Hypothalamus (tissue), 51 donors: ENCODE measurements at regions not wholly inside any gene's neighbourhood (a gene's known extent, or its start where the extent isn't known, plus 50 kb on each side); places are given as distances from the start of the nearest gene placed in this dataset.

Source experiments
- DNase-seq, 51 donors: peaks; one replicate each; lab custom pipeline; 2025; lab: John Stamatoyannopoulos, UW

DNA sequence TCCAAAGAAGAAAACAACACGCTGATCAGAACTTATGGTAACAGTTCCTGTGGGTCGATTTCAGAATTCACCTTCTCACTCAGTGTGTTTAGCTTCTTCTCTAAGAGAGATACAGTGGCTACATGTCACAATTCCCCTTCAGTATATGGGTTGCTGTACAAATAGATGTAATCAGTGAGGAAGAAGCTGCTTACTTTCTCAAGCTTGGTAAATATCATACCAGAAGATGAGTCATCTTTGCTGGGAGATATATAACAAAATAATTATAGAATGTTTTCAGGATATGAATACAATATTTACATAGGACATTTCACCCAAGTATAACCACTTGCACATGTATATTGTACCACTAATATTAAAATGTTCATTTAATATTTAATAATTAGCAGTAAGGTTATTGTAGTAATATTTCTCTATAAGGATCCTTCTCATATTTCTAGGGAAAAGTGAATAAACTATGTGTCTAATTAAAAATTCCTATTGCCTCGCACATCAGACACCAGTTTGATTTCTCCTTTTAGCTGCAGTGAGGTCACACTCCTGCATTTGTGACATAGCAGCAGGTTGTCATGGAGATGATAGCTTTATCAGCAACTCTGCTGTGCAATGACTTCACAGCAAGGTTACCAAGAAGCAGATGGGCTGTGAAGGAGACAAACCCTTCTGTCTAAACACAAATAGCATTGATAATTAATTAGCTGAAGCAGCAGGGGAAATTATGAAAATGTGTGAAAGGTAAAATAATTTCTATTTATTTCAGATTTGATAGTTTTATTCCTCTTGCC lies 211.4 kb downstream of the TUSC7 start:
- DNase-seq = no peak

DNA sequence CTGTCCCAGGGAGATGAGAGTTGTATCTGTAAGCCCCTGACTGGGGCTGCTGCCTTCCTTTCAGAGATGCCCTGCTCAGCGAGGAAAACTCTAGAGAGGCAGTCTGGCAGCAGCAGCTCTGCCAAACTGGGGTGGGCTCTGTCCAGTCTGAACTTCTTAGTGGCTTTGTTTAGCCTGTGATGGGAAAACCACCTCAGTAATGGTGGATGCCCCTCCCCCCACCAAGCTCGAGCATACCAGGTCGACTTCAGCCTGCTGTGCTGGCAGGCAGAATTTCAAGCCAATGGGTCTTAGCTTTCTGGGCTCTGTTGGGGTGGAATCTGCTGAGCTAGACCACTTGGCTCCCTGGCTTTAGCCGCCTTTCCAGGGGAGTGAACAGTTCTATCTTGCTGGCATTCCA lies 218.3 kb downstream of the TUSC7 start:
- DNase-seq = no peak

GRCh38 chr3:116929505-116930222 lies 220.1 kb downstream of the TUSC7 start:
- DNase-seq = no peak

DNA sequence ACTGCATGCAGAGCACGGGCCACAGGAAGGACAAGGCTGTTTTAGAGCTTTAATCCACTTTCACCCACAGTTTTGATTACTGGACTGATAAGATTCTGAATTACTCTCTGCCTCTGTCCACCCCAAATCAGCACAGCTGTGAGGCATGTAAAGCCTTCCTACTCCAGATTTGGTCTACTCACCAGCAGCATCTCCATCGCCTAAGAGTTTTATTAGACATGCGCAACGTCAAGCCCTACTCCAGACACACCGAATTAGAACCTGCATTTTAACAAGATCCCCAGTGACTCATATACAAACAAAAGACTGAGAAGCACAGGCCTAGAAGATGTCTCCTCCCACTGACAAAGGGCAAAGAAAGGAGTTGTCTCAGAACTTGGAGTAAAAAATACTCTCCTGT lies 221.2 kb downstream of the TUSC7 start:
- DNase-seq = no peak

DNA sequence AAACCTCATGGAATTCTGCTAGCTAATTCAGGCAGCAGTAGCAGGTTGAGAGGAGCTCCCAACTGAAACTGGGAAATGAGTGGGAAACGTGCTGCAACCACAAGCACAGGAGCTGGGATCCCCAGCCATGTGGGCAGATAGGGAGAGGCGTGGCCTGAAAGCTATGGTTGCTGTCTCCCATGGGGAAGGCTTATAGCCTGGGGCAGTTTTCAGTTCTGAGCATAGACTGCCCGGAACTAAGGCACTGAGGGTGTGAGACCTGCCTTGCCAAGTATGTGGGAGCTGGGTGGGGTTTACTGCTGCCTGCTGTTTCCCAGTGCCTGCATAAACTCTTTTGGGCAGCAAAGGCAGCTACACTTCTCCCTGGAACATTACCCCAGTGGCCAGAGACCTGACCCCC lies 229.5 kb downstream of the TUSC7 start:
- no peak for DNase-seq

DNA sequence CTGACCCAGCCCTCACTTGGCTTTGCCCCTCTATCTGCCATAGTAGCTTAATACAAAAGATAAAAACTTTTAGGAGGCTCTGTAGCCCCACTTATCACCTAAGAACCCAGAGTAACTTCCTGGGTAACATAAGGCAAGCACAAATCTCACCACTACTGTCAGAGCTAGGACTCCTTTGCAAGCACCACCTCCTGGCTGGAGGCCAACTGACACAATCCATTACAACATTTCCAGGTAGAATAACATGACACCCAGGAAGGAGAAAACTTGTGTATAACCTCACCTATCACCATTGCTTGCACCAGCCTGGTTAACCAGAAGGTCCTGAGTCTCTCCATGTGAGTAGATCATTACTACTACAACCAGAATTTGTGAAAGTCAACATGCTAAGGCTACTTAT lies 230.0 kb downstream of the TUSC7 start:
- DNase-seq = no peak

GRCh38 chr3:116940719-116941118 lies 231.1 kb downstream of the TUSC7 start:
- DNase-seq = no peak

DNA sequence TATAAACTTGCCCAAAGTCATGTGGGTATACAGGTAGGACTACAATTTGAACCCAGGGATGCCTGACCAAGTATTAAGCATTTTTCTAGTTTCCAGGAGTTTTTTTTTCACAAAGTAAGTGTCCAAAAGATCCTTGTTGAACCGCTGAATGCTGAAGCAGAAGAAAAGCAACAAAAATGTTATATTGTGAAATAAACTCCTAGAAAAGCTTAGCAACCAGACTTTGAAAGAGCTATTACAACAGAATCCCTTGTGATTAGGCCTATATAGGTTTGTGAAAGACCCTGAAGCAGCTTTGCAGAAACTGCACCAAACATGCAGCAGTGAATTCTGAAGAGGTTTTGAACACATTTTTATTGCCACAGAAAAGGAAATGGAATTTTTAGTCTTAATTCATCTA lies 236.8 kb downstream of the TUSC7 start:
- no peak for DNase-seq

- DNase-seq = no peak
Observed at GRCh38 chr3:116947148-116947547, 237.6 kb downstream of the TUSC7 start.

- DNase-seq = no peak
Observed at GRCh38 chr3:116947809-116948208, 238.2 kb downstream of the TUSC7 start.

- peak in 1 of 51 donors; percentile 2 for DNase-seq
Observed at GRCh38 chr3:116950301-116951055, 240.9 kb downstream of the TUSC7 start.

GRCh38 chr3:116951610-116952009 lies 242.0 kb downstream of the TUSC7 start:
- DNase-seq = peak in 1 of 51 donors; percentile 17

- no peak for DNase-seq
Observed at GRCh38 chr3:116958291-116958690, 248.7 kb downstream of the TUSC7 start.

DNA sequence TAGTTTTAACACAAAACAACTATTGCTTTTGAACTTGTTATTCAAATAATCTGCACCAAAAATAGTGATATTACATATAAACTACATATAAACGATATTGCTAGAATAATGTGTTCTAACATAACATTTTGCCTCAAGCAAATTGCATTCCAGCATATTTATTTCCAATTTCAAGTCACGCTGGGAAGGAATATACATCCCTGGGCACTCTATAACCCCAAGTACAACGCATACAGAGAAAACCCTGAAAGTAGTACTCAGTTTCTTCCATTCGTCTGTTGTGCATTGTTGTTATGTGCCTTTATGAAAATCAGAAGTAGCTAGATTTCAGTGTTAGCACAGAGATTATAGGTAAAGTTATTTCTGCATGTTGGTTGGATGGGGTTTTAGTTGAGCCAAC lies 251.5 kb downstream of the TUSC7 start:
- no peak for DNase-seq

GRCh38 chr3:116963802-116964201 lies 254.2 kb downstream of the TUSC7 start:
- DNase-seq = no peak

DNA sequence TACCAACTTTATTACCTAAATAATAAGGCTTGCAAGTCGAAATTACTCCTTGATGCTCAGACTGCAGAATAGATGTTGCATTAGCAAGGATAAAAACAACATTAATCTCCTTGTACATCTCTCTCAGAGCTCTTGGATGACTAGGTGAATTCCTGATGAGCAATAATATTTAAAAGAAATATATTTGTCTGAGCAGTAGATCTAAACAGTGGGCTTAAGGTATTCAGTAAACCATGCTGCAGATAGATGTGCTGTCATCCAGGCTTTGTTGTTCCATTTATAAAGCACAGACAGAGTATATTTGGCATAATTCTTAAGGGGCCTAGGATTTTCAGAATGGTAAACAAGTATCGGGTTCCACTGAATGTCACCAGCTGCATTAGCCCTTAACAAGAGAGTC lies 257.1 kb downstream of the TUSC7 start:
- no peak for DNase-seq

DNA sequence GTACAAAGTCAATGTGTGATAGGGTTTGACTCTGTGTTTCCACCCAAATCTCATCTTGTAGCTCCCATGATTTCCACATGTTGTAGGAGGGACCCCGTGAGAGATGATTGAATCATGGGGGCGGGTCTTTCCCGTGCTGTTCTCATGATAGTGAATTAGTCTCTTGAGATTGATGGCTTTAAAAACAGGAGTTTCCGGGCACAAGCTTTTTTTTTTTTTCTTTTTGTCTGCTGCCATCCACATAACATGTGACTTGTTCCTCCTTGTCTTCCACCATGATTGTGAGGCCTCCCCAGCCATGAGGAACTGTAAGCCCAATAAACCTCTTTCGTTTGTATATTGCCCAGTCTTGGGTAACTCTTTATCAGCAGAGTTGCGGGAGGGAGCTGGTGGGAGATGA lies 259.6 kb downstream of the TUSC7 start:
- no peak for DNase-seq

DNA sequence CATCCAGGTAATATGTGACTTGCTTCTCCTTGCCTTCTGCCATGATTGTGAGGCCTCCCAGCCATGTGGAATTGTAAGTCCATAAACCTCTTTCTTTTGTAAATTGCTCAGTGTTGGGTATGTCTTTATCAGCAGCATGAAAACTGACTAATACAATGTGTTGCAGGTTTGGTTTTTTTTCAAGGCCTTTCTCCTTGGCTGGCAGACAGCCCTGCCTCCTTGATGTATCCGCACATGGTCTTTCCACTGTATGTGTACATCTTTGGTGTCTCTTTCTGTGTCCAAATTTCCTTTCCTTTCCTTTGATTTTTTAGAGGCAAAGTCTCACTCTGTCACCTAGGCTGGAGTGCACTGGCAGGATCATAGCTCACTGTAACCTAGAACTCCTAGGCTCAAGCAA lies 260.1 kb downstream of the TUSC7 start:
- no peak for DNase-seq

DNA sequence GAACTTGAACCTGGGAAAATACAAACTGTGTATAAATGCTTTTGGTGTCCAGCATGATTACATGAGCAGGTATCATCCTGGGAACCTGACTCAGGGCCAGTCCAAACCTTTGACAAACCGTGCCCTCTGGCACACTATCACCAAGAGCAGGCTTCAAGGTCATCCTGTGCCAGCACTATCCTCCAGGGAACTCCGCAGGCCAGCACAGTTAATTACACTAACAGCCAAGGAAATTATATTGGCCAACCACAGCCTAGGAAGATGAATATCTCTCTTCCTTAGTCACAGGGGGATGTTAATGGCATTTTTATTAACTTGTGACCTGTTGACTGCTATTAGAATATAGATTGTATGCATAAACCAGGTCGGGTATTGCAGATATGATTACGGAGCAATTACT lies 262.0 kb downstream of the TUSC7 start:
- DNase-seq = no peak

DNA sequence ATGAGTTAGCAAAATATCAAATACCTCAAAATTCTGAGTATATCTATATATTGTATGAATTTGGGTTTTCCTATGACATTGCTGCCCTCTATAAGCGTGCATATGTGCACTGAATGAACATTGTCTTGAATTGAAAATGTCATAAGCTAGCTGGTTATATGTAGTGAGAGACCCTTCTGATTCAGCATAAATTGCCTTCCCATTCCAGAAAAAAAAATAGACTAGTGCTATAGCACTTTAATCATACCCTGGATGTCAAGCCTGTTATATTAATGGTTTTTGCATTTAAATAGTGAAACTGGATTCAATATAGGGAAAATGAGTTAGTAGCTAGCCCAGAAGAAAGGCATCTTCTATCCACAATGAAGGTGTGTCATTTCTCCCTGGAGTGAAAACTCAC lies 265.1 kb downstream of the TUSC7 start:
- DNase-seq = no peak

GRCh38 chr3:116977441-116977840 lies 267.9 kb downstream of the TUSC7 start:
- no peak for DNase-seq

DNA sequence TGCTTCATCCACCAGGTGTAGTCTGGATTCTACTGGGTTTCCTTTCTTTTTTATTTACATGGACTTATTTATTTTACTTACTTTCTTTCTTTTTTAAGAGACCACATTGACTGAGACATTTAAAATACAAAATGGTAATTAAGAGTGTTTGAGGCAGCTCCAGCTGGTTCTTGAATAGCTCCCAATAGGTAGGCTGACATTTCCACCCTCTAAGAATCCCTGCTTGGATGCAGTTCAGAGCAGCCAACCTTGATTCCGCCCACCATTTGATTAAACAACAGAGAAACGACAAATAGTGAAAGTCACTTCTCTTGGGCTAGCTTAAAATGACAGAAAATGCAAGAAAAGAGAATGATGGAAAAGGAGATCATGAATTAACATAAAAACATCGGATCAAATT lies 270.5 kb downstream of the TUSC7 start:
- DNase-seq = no peak
